ENCODE measurements at regions not wholly inside any gene's neighbourhood (a gene's known extent, or its start where the extent isn't known, plus 50 kb on each side); places are given as distances from the start of the nearest gene placed in this dataset.

- FAIRE-seq, result peak; percentile 100
These were observed 145.3 kb upstream of the DCN start for GRCh38 chr12:91327889-91328288.

DNA sequence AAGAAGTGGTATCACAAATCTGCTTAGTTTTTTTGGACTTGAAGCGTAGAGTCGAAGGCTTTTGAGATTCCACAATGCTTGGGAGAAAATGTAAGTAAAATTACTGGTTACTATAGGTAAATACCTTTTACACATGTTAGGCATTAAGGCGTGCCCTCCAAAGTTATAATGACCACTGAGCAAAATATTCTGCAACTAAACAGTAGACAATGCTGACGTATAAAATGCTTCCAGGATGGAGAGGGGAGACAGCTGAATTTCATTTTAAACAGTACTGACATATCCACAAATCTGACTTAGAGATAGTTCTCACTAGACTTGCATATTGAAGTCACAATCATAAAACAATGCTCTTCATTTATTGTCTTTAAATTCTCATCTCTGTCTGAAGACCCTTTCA is 144.5 kb upstream of the DCN start:
- no peak for FAIRE-seq

DNA sequence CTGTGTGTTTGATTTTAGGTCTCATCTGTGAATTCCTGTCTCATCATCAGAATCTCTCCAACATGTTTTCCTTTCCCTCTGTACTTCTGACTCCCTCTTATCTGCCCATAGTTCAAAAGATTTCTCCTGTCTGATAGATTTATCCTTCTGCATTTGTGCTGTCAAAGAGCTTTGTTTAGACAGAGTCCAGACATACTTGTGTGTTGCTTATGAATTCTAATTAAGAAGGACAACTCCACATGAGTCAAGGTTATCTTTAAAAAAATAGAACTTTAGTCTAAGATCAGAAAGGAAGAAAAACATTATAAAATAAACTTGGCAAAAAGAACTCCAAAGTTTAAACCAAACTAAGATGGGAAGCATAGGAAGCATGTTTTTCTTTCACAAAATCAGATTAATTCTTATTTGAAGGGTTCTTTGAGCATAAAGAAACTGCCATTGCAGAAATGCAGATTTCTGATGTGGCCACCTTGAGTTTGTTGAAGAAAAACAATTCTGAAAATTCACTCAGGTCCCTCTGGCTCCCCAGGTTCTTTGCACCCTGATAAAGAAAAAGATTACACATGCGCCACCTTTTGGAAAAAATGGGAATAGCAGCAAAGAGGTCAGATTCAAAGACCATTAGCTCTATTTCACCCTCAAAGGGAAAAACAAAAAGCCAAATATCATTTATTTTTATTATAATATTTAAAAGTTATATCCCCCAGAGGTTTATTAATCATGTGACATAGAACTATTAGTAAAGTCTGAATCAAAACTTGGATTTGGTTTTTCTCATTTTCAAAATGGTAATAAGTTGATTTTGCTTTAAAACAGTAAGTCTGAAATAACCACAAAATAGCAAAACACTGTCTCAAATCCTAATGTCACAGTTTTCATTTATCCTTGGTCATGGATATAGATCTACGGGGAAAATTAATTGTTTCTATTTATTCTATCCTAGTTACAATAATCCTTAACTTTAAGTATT is 143.7 kb upstream of the DCN start:
- no peak for FAIRE-seq

DNA sequence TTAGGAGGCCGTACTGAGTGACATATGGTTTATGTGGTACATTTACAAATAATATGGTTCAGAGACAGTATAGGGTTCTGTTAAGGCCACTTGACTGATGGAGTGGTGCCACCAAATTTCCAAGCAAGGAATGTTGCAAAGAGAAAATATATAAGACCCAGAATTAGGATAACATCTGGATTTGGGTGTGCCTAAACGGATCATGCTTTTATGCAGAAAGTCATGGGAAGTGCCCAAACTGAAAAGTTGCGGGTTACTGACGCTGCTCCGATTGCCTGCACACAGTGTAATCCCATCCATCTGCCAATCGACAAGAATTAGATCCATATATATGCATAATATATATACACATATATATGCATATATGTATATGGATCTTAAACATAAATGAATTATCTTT is 138.4 kb upstream of the DCN start:
- no peak for FAIRE-seq

GRCh38 chr12:91319071-91319760 is 136.6 kb upstream of the DCN start:
- no peak for FAIRE-seq

DNA sequence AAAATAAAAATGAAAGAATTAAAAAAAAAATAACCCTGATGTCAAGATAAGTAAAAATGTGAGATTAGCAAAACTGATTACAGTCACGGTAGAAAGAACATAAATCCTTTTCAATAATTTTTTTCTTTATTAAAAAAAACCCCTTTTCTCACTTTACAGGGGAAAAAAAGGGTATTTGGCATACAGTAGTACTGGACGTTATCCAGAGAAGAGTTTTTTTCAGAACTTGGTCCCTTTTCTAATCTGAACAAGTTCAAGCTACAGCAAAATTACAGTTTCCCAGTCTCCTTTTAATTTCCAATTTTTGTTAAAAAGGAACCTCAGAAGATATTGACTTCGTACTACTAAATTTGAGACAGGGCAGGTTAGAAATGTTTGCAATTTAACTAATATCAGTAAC is 134.7 kb upstream of the DCN start:
- FAIRE-seq, result no peak

- peak; percentile 100 for FAIRE-seq
These were observed 134.3 kb upstream of the DCN start for GRCh38 chr12:91316907-91317269.

GRCh38 chr12:91316161-91316906 is 133.7 kb upstream of the DCN start:
- FAIRE-seq, result no peak

DNA sequence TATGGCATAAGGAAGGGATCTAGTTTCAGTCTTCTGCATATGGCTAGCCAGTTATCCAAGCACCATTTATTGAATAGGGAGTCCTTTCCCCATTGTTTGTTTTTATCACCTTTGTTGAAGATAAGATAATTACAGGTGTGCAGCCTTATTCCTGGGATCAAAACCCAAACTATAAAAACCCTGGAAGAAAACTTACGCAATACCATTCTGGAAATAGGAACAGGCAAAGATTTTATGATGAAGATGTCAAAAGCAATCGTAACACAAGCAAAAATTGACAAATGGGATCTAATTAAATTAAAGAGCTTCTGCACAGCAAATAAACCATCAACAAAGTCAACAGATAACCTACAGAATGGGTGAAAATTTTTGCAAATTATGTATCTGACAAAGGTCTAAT is 128.5 kb upstream of the DCN start:
- FAIRE-seq, result no peak

DNA sequence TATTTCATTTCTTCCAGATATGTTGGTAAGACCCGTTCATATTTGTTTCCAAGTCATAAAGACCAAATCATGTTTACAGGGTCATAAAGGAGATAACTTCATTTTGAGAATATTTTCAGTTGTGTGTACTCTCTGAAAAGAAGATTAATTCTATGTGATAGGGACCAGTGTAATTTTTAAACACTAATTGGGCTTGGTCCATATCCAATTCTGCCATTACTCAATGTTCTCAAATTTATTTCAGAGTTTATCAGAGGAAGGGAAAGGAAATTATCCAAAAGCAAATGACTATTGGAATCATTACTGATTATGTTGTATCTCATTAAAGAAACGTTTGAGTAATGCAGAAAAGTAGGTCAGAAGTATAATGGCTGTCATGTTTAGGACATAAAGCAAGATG is 126.8 kb upstream of the DCN start:
- no peak for FAIRE-seq

DNA sequence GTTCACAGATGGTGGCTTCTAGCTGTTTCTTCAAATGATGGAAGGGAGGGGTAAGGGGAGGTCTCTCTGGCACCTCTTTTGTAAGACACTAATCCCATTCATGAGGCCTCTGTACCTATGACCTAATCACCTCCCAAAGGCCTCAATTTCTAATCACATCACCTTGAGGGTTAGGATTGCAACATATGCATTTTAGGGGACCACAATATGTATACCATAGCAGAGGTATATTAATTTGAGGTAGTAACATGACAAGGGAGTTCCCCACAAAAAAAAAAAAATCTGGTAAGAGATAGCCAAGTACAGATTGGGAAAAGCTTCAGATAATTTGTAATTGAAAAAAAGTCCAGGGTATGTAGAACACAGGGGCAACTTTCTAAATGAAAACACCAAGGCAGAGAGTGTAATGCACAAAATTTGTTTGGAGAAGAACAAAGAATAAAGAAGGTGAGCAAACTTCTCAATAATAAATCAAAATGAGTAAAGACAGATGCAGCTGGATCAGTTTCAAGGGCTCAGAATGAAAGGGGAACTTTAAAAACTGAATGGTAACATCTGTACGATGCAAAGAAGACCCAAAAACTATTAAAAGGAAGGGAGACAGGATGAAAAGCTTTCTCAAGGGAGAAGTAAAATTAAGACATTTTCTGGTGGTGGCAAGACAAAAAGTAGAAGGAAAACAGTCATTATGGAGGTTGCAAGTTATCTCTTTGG is 125.5 kb upstream of the DCN start:
- peak; percentile 47 for FAIRE-seq

GRCh38 chr12:91290354-91290753 is 107.7 kb upstream of the DCN start:
- no peak for FAIRE-seq

- FAIRE-seq, result peak; percentile 100
These were observed 107.3 kb upstream of the DCN start for GRCh38 chr12:91289906-91290305.

- FAIRE-seq, result no peak
These were observed 106.5 kb upstream of the DCN start for GRCh38 chr12:91289072-91289471.

GRCh38 chr12:91287753-91288152 is 105.1 kb upstream of the DCN start:
- peak; percentile 94 for FAIRE-seq

GRCh38 chr12:91278126-91278525 is 95.5 kb upstream of the DCN start:
- no peak for FAIRE-seq

DNA sequence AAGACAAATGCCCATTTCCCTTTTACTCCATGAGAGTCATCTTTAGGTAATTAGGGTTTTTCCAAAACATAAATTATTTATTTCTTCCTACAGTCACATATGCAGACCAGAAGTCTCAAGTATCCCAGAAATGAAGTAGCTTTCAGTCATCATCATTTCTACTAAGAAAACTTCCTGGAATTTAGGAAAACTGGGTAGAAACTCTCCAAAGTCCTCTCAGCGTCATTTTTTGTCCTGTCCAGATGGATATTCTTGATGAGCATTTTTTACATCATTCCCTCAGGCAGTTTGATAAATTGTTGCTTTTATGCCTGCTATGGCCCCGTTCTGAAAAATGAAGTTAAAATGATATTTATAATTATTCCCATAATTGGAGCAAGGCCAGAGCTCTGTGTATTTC is 93.9 kb upstream of the DCN start:
- FAIRE-seq, result no peak

GRCh38 chr12:91275321-91275720 is 92.7 kb upstream of the DCN start:
- FAIRE-seq, result no peak

GRCh38 chr12:91274916-91275315 is 92.3 kb upstream of the DCN start:
- FAIRE-seq, result peak; percentile 100

GRCh38 chr12:91273560-91273959 is 90.9 kb upstream of the DCN start:
- no peak for FAIRE-seq

- FAIRE-seq, result no peak
These were observed 89.9 kb upstream of the DCN start for GRCh38 chr12:91272461-91273063.

DNA sequence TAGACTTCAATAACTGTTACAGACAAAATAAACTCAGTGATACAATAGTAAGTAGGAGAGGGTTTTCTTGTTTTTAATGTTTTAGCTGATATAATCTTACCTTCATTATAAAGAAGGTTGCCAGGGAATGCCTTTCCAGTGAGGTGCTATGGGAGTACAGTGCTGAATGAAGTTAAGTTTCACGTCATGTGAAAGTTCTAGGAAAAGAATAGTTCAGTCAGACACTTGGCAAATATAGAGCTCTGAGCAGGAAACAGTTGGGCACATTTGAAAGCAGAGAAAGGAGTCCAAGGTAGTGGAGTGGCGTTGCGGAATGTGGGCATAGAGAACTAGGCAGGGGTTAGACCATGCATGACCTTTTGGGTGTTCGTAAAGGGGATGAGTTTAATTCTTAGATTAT is 88.6 kb upstream of the DCN start:
- peak; percentile 100 for FAIRE-seq
